ENCODE measurements at regions not wholly inside any gene's neighbourhood (a gene's known extent, or its start where the extent isn't known, plus 50 kb on each side); places are given as distances from the start of the nearest gene placed in this dataset.

GRCh38 chr4:163697121-163697520, 202.6 kb downstream of the TMA16 start:
- TF ChIP-seq, protein P1, sequence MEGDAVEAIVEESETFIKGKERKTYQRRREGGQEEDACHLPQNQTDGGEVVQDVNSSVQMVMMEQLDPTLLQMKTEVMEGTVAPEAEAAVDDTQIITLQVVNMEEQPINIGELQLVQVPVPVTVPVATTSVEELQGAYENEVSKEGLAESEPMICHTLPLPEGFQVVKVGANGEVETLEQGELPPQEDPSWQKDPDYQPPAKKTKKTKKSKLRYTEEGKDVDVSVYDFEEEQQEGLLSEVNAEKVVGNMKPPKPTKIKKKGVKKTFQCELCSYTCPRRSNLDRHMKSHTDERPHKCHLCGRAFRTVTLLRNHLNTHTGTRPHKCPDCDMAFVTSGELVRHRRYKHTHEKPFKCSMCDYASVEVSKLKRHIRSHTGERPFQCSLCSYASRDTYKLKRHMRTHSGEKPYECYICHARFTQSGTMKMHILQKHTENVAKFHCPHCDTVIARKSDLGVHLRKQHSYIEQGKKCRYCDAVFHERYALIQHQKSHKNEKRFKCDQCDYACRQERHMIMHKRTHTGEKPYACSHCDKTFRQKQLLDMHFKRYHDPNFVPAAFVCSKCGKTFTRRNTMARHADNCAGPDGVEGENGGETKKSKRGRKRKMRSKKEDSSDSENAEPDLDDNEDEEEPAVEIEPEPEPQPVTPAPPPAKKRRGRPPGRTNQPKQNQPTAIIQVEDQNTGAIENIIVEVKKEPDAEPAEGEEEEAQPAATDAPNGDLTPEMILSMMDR (IDR thresholded peaks at IDR 0.05; ENCODE audit: low read depth, low read length, missing input control): no peak
- TF ChIP-seq, protein P2, sequence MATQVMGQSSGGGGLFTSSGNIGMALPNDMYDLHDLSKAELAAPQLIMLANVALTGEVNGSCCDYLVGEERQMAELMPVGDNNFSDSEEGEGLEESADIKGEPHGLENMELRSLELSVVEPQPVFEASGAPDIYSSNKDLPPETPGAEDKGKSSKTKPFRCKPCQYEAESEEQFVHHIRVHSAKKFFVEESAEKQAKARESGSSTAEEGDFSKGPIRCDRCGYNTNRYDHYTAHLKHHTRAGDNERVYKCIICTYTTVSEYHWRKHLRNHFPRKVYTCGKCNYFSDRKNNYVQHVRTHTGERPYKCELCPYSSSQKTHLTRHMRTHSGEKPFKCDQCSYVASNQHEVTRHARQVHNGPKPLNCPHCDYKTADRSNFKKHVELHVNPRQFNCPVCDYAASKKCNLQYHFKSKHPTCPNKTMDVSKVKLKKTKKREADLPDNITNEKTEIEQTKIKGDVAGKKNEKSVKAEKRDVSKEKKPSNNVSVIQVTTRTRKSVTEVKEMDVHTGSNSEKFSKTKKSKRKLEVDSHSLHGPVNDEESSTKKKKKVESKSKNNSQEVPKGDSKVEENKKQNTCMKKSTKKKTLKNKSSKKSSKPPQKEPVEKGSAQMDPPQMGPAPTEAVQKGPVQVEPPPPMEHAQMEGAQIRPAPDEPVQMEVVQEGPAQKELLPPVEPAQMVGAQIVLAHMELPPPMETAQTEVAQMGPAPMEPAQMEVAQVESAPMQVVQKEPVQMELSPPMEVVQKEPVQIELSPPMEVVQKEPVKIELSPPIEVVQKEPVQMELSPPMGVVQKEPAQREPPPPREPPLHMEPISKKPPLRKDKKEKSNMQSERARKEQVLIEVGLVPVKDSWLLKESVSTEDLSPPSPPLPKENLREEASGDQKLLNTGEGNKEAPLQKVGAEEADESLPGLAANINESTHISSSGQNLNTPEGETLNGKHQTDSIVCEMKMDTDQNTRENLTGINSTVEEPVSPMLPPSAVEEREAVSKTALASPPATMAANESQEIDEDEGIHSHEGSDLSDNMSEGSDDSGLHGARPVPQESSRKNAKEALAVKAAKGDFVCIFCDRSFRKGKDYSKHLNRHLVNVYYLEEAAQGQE (IDR thresholded peaks at IDR 0.05): no peak
- TF ChIP-seq MAX (IDR thresholded peaks at IDR 0.05) (no peak), RAD21 (IDR thresholded peaks at IDR 0.05) (no peak), TAF1 (conservative IDR thresholded peaks at IDR 0.05) (no peak), YY1 (IDR thresholded peaks at IDR 0.05) (no peak), NR2F2 (IDR thresholded peaks at IDR 0.05) (no peak), EGR1 (IDR thresholded peaks at IDR 0.05; ENCODE audit: low read depth in 2 of 2) (no peak)

Measured in liver (tissue), 3 donors.